ENCODE measurements at regions not wholly inside any gene's neighbourhood (a gene's known extent, or its start where the extent isn't known, plus 50 kb on each side); places are given as distances from the start of the nearest gene placed in this dataset.
"Not testable (repeated sequence)": the region's sequence is repeated elsewhere in the genome, so short reads cannot be mapped to it uniquely, and the experiment has no call there.

DNA sequence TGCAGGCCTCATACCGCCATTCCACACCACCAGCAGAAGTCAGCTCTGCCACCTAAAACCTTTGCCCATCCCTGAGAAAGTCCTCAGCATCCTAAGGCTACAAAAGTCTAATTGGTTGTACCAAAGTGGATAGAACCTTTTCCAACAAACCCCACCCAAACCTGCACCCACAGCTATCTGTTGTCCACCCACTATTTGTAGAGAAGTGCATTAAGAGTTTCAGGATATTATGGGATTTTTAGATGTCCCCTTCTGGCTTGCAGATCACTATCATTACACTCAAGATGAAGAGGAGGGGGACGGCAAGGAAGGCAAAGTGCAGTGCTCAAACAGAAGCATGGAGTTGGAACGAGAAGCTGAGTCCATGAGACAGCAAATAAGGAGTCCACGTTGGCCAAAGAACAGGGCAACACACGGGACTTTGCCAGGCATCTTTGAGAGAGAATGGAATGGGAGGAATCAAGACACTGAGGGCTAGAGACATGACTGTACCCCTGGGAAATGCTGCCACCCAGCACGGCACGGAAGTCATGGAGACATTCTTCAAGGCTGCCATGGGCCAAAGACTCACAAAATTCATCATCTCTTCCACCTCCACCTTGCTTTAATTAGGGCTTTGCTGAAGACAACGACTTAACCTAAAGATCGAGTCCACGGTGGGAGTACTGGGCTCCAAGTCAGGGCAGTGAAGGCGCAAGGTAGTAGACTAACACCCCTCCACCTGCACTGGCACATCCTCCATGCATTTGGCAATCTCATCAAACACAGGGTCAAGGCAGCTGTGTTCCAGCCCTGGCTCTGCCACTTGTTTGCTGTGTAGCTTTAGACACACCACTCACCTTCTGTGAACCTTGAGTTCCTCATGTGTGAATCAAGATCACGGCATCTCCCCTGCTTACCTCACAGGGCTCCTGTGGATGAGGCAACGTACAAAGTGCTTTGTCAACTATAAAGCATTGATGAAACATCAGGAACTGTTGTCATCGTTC is 112.9 kb upstream of the TMEM45B start:
- H3K27me3 Mint-ChIP-seq (ENCODE audit: low read depth in 3 of 3) = peaks cover 3 to 8% (median 7%) of the 10 kb centered on the region in 3 donors
- H3K4me1 Mint-ChIP-seq = no peaks in the 10 kb centered on the region
- no peaks in the 10 kb centered on the region for H3K9me3 Mint-ChIP-seq
- no peaks in the 10 kb centered on the region for H3K36me3 Mint-ChIP-seq
- no peak for DNase-seq
- no peak overlapping the region for H3K4me3 Mint-ChIP-seq
- H3K27ac Mint-ChIP-seq = no peak overlapping the region

DNA sequence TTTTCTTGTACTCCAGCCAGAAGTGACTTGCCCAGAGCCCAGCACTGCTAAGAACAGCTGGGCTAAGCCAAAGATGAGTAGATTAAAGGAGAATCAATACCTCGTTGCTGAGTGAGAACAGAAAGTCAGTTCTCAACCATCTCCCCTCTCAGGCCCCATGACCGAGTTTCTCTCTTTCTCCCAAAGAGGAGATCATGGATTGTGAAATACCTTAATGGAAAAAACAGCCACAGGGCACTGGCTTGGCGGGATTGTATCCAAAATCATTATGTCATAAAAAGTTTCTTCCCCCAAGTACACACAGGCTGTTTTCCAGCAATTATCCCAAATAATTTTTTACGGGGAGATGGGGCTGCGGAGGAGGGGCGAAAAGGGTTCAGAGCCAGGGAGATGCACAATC is 111.8 kb upstream of the TMEM45B start:
- Mint-ChIP-seq H3K4me3 (no peak overlapping the region), H3K27me3 (ENCODE audit: low read depth in 3 of 3) (peaks cover 1 to 11% (median 5%) of the 10 kb centered on the region in 3 donors), H3K36me3 (no peaks in the 10 kb centered on the region), H3K4me1 (no peaks in the 10 kb centered on the region), H3K9me3 (no peaks in the 10 kb centered on the region), H3K27ac (no peak overlapping the region)
- no peak for DNase-seq

DNA sequence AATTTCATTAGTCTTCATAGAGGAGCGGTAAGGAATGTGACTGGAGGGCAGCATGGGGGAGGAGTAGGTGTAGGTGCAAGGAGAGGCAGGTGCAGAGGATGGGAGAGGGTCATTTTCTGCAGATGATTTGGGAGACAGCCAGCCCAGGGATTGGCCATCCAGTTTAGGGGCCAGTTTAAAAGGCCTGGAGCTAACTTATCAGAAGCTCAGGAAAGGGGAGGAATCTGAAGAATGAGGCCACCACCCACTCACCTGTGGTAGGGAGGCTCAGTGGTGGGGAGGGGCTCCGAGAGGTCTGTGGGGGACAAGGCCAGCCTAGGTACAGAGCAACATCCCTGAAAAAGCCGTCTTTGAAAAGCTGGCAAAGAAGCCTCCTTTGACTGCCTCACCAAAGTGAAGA is 110.8 kb upstream of the TMEM45B start:
- H3K27ac Mint-ChIP-seq = no peak overlapping the region

DNA sequence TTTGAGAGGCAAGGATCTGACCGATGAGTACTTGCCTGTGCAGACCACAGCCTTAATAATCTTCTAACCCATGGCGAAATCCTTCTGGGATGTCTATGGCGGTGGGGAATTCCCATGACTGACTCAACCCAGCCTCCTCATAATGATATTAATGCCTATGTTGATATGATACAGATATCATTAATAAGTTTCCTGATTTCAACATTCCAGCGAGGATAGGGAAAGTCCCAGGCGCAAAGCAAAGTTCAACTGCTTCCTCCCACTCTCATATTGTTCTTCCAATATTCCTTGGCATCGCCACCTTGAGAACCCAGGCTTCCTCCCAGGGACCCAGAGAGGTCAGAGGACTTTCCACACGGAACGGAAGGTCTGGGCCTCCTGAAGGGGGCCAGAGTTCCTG is 110.3 kb upstream of the TMEM45B start:
- H3K36me3 Mint-ChIP-seq = no peaks in the 10 kb centered on the region
- H3K27ac Mint-ChIP-seq = no peak overlapping the region
- no peaks in the 10 kb centered on the region for H3K9me3 Mint-ChIP-seq
- no peaks in the 10 kb centered on the region for H3K4me1 Mint-ChIP-seq
- no peak for DNase-seq
- H3K27me3 Mint-ChIP-seq (ENCODE audit: low read depth in 3 of 3) = peaks cover under 1 to 13% (median 5%) of the 10 kb centered on the region in 3 donors
- no peak overlapping the region for H3K4me3 Mint-ChIP-seq

More for the DNA sequence above, 110.8 kb upstream of the TMEM45B start:
- Mint-ChIP-seq H3K4me3 (no peak overlapping the region), H3K4me1 (no peaks in the 10 kb centered on the region), H3K9me3 (no peaks in the 10 kb centered on the region), H3K27me3 (ENCODE audit: low read depth in 3 of 3) (peaks cover 0 to 11% (median 5%) of the 10 kb centered on the region in 3 donors), H3K36me3 (no peaks in the 10 kb centered on the region)
- DNase-seq = no peak

DNA sequence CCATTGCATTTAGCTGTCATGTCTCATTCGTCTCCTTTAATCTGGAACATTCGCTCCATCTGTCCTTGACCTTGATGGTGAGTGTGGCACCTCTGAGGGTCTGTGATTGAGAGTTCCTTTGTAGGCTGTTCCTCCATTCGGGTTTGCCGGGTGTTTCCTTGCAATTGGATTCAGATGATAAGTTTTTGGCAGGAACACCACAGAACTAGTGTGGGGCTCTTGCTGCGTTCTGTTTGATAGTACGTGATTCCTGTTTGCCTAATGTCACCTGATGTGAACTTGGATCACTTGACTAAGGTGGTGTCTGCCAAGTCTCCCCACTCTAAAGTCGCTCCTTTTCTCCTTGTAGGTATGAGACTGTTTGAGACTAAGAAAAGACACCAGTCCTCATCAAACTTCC is 109.7 kb upstream of the TMEM45B start:
- Mint-ChIP-seq H3K4me1 (no peaks in the 10 kb centered on the region), H3K27ac (no peak overlapping the region), H3K9me3 (no peaks in the 10 kb centered on the region), H3K27me3 (ENCODE audit: low read depth in 3 of 3) (peaks cover 2 to 13% (median 5%) of the 10 kb centered on the region in 3 donors), H3K36me3 (no peaks in the 10 kb centered on the region), H3K4me3 (no peak overlapping the region)
- no peak for DNase-seq

DNA sequence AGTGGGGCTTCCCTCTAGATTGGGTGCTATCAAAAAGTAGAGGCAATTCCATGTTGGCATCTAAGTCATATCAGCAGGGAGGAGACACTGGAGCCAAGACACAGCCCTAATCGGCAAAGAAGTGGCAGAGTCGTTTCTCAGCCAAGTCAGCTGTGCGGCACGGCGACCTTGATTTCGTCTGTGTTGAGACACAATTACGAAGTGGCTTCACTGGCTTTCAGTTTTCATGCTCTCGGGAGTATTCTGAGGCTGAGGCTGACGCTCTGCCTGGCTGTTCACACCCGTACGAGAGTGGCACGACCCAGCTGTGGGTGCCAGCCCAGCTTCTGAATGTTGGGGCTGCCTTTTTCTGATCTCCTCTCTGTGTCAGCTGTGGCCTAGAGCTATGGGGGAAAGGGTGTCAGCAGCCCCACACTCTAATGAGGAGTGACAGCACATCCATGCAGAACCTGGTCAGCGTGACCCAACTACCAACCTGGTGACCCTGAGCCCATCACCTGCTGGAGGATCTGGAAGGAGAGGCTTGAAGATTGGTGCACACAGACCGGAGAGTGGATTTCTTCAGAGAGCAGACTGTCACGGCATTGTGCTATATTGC is 105.7 kb upstream of the TMEM45B start:
- Mint-ChIP-seq H3K27ac (no peak overlapping the region), H3K4me3 (no peak overlapping the region), H3K27me3 (ENCODE audit: low read depth in 3 of 3) (peaks cover 9 to 15% (median 9%) of the 10 kb centered on the region in 3 donors), H3K36me3 (no peaks in the 10 kb centered on the region), H3K4me1 (no peaks in the 10 kb centered on the region), H3K9me3 (no peaks in the 10 kb centered on the region)
- no peak for DNase-seq

DNA sequence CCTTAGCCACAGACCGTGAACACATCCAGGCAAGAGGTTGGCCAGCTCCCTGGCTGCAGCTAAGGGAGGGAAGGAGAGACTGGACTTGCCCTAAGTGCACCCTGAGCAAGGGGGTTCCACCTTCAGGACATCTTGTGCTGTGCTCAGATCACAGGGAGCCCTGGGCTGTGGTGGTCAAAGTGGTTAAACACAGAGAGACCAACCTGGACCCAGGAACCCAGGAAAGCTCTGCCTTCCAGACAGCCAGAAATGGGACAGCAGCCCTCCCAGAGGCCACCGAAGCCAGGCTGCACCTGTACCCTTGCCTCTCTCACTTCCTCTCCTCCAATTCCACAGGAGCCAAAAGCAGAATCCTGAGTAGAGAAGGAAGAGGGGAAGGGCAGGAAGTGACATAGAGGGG is 105.2 kb upstream of the TMEM45B start:
- peaks cover 9 to 13% (median 9%) of the 10 kb centered on the region in 3 donors for H3K27me3 Mint-ChIP-seq (ENCODE audit: low read depth in 3 of 3)
- DNase-seq = no peak
- no peaks in the 10 kb centered on the region for H3K36me3 Mint-ChIP-seq
- no peaks in the 10 kb centered on the region for H3K4me1 Mint-ChIP-seq
- H3K4me3 Mint-ChIP-seq = no peak overlapping the region
- no peaks in the 10 kb centered on the region for H3K9me3 Mint-ChIP-seq
- no peak overlapping the region for H3K27ac Mint-ChIP-seq

DNA sequence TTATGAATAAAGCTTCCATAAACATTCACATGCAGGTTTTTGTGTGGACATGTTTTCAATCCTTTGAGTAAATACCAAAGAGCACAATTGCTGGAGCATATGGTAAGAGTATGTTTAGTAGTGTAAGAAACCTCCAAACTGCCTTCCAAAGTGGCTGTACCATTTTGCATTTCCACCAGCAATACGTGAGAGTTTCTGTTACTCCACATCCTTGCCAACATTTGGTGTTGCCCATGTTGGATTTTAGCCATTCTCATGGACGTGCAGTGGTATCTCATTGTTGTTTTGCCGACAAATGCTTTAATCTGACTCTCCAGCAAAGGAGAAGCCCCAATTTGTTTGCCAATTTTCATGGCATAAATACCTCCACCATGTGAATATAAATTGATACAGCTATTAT is 103.9 kb upstream of the TMEM45B start:
- no peaks in the 10 kb centered on the region for H3K36me3 Mint-ChIP-seq
- no peak overlapping the region for H3K27ac Mint-ChIP-seq
- peaks cover 6 to 13% (median 9%) of the 10 kb centered on the region in 3 donors for H3K27me3 Mint-ChIP-seq (ENCODE audit: low read depth in 3 of 3)
- no peak for DNase-seq
- no peaks in the 10 kb centered on the region for H3K9me3 Mint-ChIP-seq
- H3K4me3 Mint-ChIP-seq = no peak overlapping the region
- H3K4me1 Mint-ChIP-seq = no peaks in the 10 kb centered on the region

DNA sequence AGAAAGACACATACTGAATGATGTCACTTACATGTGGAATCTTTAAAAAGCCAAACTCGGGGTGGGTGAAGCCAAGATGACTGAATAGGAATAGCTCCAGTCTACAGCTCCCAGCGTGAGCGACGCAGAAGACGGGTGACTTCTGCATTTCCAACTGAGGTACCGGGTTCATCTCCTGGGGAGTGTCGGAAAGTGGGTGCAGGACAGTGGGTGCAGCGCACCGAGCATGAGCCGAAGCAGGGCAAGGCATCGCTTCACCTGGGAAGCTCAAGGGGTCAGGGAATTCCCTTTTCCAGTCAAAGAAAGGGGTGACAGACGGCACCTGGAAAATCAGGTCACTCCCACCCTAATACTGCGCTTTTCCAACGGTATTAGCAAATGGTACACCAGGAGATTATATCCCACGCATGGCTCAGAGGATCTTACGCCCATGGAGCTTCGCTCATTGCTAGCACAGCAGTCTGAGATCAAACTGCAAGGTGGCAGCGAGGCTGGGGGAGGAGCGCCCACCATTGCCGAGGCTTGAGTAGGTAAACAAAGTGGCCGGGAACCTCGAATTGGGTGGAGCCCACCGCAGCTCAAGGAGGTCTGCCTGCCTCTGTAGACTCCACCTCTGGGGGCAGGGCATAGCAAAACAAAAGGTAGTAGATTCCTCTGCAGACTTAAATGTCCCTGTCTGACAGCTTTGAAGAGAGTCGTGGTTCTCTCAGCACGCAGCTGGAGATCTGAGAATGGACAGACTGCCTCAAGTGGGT is 103.0 kb upstream of the TMEM45B start:
- not testable (repeated sequence) for DNase-seq; H3K36me3 Mint-ChIP-seq; H3K4me1 Mint-ChIP-seq; H3K4me3 Mint-ChIP-seq; H3K27me3 Mint-ChIP-seq (ENCODE audit: low read depth in 3 of 3); H3K27ac Mint-ChIP-seq; H3K9me3 Mint-ChIP-seq

DNA sequence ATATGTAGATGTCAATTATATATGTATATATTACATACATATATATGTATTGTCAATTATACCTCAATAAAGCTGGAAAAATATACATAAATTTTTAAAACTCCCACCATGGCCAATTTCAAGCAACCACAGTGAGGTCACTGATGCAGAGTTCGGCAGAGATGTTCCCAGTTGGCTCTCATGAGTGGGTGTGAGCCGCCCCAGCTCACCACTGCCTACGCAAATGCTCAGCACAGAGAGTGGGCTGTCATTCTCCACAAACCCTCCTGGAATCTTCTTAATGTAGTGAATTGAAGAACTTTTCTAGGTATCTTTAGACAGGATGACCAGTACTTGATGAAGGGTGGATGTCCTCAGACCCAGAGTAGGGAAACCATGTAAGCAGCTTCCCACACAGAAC is 96.6 kb upstream of the TMEM45B start:
- Mint-ChIP-seq H3K36me3 (no peaks in the 10 kb centered on the region), H3K4me3 (no peak overlapping the region), H3K9me3 (no peaks in the 10 kb centered on the region), H3K27ac (no peak overlapping the region), H3K27me3 (ENCODE audit: low read depth in 3 of 3) (peaks cover 0 to 2% (median 2%) of the 10 kb centered on the region in 3 donors), H3K4me1 (no peaks in the 10 kb centered on the region)
- DNase-seq = no peak

DNA sequence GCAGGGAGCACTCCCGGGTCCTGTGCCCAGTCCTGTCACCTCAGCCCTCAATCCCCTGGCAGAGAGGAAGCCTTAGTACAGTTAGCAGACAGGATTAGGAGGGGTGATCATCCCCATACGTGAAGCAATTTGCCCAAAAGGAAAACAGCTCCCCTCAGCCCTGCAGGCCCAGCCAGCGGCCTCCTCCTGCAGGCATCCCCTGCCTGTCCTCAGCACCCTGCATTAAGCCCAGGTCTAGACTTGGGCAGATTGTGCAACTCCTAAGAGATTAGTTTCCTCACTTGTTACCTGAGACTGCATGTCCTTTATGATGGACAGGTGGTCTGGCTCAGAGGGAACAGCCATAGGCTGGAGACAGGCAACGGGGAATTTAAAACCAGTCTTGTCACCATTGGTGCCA is 95.5 kb upstream of the TMEM45B start:
- no peaks in the 10 kb centered on the region for H3K27me3 Mint-ChIP-seq (ENCODE audit: low read depth in 3 of 3)
- H3K36me3 Mint-ChIP-seq = no peaks in the 10 kb centered on the region
- DNase-seq = no peak
- no peak overlapping the region for H3K27ac Mint-ChIP-seq
- H3K9me3 Mint-ChIP-seq = no peaks in the 10 kb centered on the region
- no peaks in the 10 kb centered on the region for H3K4me1 Mint-ChIP-seq
- no peak overlapping the region for H3K4me3 Mint-ChIP-seq

DNA sequence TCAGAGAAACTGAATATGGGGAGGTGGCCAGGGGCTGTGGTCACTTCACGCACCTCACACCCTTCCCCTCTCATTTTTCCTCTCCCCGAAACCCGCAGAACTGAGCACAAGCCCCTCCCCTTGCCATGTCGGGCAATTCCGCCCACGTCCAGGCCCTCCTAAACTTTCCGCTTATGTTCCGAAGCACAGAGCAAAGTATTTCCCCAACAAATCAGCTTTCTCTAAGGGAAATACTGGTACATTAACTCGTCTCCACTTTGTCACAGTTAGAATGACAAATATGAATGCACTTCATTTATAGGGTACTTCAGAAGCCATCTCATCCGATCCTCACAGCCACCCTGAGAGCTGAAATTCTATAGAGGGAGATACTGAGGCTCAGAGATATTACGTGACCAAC is 94.7 kb upstream of the TMEM45B start:
- H3K9me3 Mint-ChIP-seq = no peaks in the 10 kb centered on the region
- H3K36me3 Mint-ChIP-seq = no peaks in the 10 kb centered on the region
- H3K27me3 Mint-ChIP-seq (ENCODE audit: low read depth in 3 of 3) = no peaks in the 10 kb centered on the region
- no peak for DNase-seq
- no peak overlapping the region for H3K27ac Mint-ChIP-seq
- no peaks in the 10 kb centered on the region for H3K4me1 Mint-ChIP-seq
- H3K4me3 Mint-ChIP-seq = no peak overlapping the region

DNA sequence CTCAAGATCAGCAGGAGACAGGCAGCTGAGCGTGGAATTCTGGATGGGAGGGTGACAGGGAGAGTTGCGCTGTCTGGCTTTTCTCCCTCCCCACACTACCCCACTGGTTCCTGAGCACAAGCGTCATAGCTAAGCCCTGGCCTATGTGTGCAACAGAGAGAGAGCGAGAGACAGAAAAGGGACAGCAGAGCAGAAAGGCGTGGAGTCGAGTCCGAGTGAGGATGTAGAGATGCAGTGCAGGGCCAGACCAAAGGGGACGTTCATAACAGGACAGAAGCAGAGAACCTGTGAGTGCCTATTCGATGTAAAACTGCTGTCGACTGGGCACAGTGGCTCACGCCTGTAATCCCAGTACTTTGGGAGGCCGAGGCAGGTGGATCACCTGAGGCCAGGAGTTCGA is 94.0 kb upstream of the TMEM45B start:
- Mint-ChIP-seq H3K36me3 (no peaks in the 10 kb centered on the region), H3K27ac (no peak overlapping the region), H3K27me3 (ENCODE audit: low read depth in 3 of 3) (no peaks in the 10 kb centered on the region), H3K9me3 (no peaks in the 10 kb centered on the region), H3K4me3 (no peak overlapping the region), H3K4me1 (no peaks in the 10 kb centered on the region)
- no peak for DNase-seq

DNA sequence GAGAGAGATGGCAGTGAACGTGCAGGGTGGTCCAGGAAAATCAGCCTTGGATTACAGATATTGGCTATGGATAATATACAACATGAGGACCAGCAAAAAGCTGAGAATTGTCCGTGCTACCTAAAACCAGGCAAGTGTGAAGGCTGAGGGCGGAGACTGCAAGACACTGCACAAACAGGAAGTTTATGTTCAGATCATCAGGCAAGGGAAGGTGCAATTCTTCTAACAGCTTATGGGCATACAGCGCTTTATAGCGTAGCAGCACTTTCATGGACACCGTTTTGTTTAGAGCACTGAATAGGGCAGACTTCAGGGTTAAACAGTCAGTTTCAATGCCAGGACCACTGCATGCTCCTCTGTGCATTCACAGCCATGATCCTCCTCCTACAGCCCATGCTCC is 93.1 kb upstream of the TMEM45B start:
- Mint-ChIP-seq H3K4me1 (no peaks in the 10 kb centered on the region), H3K27me3 (ENCODE audit: low read depth in 3 of 3) (no peaks in the 10 kb centered on the region), H3K4me3 (no peak overlapping the region), H3K9me3 (no peaks in the 10 kb centered on the region), H3K36me3 (no peaks in the 10 kb centered on the region), H3K27ac (no peak overlapping the region)
- no peak for DNase-seq
